ENCODE measurements at regions not wholly inside any gene's neighbourhood (a gene's known extent, or its start where the extent isn't known, plus 50 kb on each side); places are given as distances from the start of the nearest gene placed in this dataset.

DNA sequence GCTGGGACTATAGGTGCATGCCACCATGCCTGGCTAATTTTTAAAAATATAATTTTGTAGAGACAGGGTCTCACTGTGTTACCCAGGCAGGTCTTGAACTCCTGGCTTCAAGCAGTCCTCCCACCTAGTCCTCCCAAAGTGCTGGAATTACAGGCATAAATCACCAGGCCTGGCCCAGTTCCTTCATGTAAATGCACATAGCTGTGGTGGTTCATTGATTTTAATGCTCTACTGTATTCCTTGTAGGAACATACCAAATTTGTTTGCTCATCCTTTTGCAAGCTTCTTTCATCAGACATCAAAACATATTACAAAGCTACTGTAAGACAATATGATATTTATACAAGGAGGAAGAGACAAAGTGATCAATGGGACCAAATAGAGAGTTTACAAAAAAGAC, 237.5 kb upstream of the ESRRG start:
- TF ChIP-seq PAX5 (IDR thresholded peaks at IDR 0.05; ENCODE audit: borderline replicate concordance, low read depth, low read length) (no peak), CHD4 (IDR thresholded peaks at IDR 0.05) (no peak), ZZZ3 (IDR thresholded peaks at IDR 0.05; ENCODE audit: control insufficient read depth, insufficient read length, low read depth) (no peak), POLR2A (IDR thresholded peaks at IDR 0.05; ENCODE audit: low read depth, low read length) (no peak), RAD21 (IDR thresholded peaks at IDR 0.05; ENCODE audit: insufficient read depth, low read depth, low read length) (no peak)
- TF ChIP-seq, protein P1, sequence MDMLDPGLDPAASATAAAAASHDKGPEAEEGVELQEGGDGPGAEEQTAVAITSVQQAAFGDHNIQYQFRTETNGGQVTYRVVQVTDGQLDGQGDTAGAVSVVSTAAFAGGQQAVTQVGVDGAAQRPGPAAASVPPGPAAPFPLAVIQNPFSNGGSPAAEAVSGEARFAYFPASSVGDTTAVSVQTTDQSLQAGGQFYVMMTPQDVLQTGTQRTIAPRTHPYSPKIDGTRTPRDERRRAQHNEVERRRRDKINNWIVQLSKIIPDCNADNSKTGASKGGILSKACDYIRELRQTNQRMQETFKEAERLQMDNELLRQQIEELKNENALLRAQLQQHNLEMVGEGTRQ (IDR thresholded peaks at IDR 0.05; ENCODE audit: borderline replicate concordance, low read depth, low read length), result no peak

Measured in GM12878 (cell line).